ENCODE measurements at regions not wholly inside any gene's neighbourhood (a gene's known extent, or its start where the extent isn't known, plus 50 kb on each side); places are given as distances from the start of the nearest gene placed in this dataset.

- Histone ChIP-seq H4K20me1 (ENCODE audit: control insufficient read depth, extremely low read depth, insufficient read depth, low read length) (no peaks in the 10 kb centered on the region), H3K27me3 (ENCODE audit: control insufficient read depth, extremely low read depth, insufficient read depth, low read length) (no peaks in the 10 kb centered on the region), H3K36me3 (ENCODE audit: control insufficient read depth in 2 of 2, extremely low read depth in 1 of 2, insufficient read depth in 2 of 2, low read length in 2 of 2) (no peaks in the 10 kb centered on the region), H3K9me1 (ENCODE audit: control insufficient read depth, extremely low read depth, insufficient read depth, low read length) (no peaks in the 10 kb centered on the region), H3K9ac (ENCODE audit: control insufficient read depth, extremely low read depth, insufficient read depth, low read length) (no peak overlapping the region), H3K4me1 (ENCODE audit: control insufficient read depth, extremely low read depth, insufficient read depth, low read length) (no peaks in the 10 kb centered on the region), H3K4me3 (ENCODE audit: control insufficient read depth in 2 of 3, extremely low read depth in 1 of 3, insufficient read depth in 2 of 3, low read depth in 1 of 3, low read length in 3 of 3) (no peak overlapping the region), H3K27ac (ENCODE audit: control insufficient read depth, insufficient read depth, low read length) (no peak overlapping the region), H3K79me2 (ENCODE audit: control insufficient read depth, insufficient read depth, low read length) (no peaks in the 10 kb centered on the region), H3K9me3 (ENCODE audit: control insufficient read depth, low read depth, low read length) (no peaks in the 10 kb centered on the region), H3K4me2 (ENCODE audit: control insufficient read depth, extremely low read depth, insufficient read depth, low read depth, low read length) (no peak overlapping the region), H2AFZ (ENCODE audit: control insufficient read depth, low read length) (no peak overlapping the region)
- no peak for TF ChIP-seq EZH2 (IDR thresholded peaks at IDR 0.05; ENCODE audit: low read length)
- TF ChIP-seq CTCF (optimal IDR thresholded peaks at IDR 0.05 in 1 of 3, IDR thresholded peaks at IDR 0.05 in 1 of 3, conservative IDR thresholded peaks at IDR 0.05 in 1 of 3; ENCODE audit: extremely low read depth in 1 of 3, insufficient read depth in 2 of 3, low read length in 3 of 3) = no peak
- dilution Hi-C loops (cut with MboI; ENCODE audit: extremely low pct_ligation_motif_present, low sequenced_read_pairs) = no loop called here
- DNase-seq (ENCODE audit: low read depth, low spot score) (no peak), FAIRE-seq (no peak)
Measured at GRCh38 chr15:47949815-47950214, 171.0 kb upstream of the SLC24A5 start.

DNA sequence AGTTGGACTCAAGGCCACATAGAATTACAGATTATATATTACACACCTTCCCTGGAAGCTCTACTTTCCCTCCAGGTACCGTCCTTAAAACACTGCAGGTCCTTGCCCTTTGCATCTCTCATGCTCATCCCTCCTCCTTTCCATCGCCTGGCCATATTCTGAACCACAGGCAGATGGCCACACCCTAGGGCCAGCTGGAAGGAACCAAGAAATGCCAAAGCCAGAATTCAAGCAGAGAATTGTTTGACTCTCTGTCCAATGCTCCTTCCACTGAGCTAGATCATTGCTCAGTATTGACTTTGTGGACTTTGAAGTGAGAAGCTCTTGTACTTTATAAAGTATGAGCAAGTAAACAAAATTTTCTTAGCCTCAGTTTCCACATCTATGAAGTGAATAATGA is 170.3 kb upstream of the SLC24A5 start:
- H3K9me3 ChIP-seq (ENCODE audit: control insufficient read depth, low read depth, low read length) = no peaks in the 10 kb centered on the region
- H3K4me1 ChIP-seq (ENCODE audit: control insufficient read depth, extremely low read depth, insufficient read depth, low read length) = no peaks in the 10 kb centered on the region
- H4K20me1 ChIP-seq (ENCODE audit: control insufficient read depth, extremely low read depth, insufficient read depth, low read length) = no peaks in the 10 kb centered on the region
- DNase-seq (ENCODE audit: low read depth, low spot score) (no peak), FAIRE-seq (no peak)
- no peaks in the 10 kb centered on the region for H3K27me3 ChIP-seq (ENCODE audit: control insufficient read depth, extremely low read depth, insufficient read depth, low read length)
- no peak overlapping the region for H3K27ac ChIP-seq (ENCODE audit: control insufficient read depth, insufficient read depth, low read length)
- no peak for TF ChIP-seq EZH2 (IDR thresholded peaks at IDR 0.05; ENCODE audit: low read length)
- no peak for TF ChIP-seq CTCF (optimal IDR thresholded peaks at IDR 0.05 in 1 of 3, IDR thresholded peaks at IDR 0.05 in 1 of 3, conservative IDR thresholded peaks at IDR 0.05 in 1 of 3; ENCODE audit: extremely low read depth in 1 of 3, insufficient read depth in 2 of 3, low read length in 3 of 3)
- H3K9me1 ChIP-seq (ENCODE audit: control insufficient read depth, extremely low read depth, insufficient read depth, low read length) = no peaks in the 10 kb centered on the region
- no peak overlapping the region for H3K4me2 ChIP-seq (ENCODE audit: control insufficient read depth, extremely low read depth, insufficient read depth, low read depth, low read length)
- no peak overlapping the region for H2AFZ ChIP-seq (ENCODE audit: control insufficient read depth, low read length)
- no peaks in the 10 kb centered on the region for H3K36me3 ChIP-seq (ENCODE audit: control insufficient read depth in 2 of 2, extremely low read depth in 1 of 2, insufficient read depth in 2 of 2, low read length in 2 of 2)
- H3K9ac ChIP-seq (ENCODE audit: control insufficient read depth, extremely low read depth, insufficient read depth, low read length) = no peak overlapping the region
- H3K79me2 ChIP-seq (ENCODE audit: control insufficient read depth, insufficient read depth, low read length) = no peaks in the 10 kb centered on the region
- H3K4me3 ChIP-seq (ENCODE audit: control insufficient read depth in 2 of 3, extremely low read depth in 1 of 3, insufficient read depth in 2 of 3, low read depth in 1 of 3, low read length in 3 of 3) = no peak overlapping the region
- dilution Hi-C loops (cut with MboI; ENCODE audit: extremely low pct_ligation_motif_present, low sequenced_read_pairs) = no loop called here
